H9 (cell line): ENCODE measurements at regions not wholly inside any gene's neighbourhood (a gene's known extent, or its start where the extent isn't known, plus 50 kb on each side); places are given as distances from the start of the nearest gene placed in this dataset.

Source experiments
- DNase-seq: peaks from one replicate; pipeline ENCODE4 v3.0.0-alpha.2; 2017
- H2AFZ ChIP-seq: one replicate; pipeline ENCODE4 v1.6.1; 2013; ENCODE audit warnings: mild to moderate bottlenecking, low read length, control low read depth, moderate library complexity
- H2AK5ac ChIP-seq: 2 replicates; pipeline ENCODE4 v1.6.1; 2013; ENCODE audit warnings: low read length, control low read depth, mixed read lengths; ENCODE audit not compliant: insufficient read length
- H2BK120ac ChIP-seq: one replicate; pipeline ENCODE4 v1.6.1; 2013; ENCODE audit warnings: low read depth, mild to moderate bottlenecking, low read length, control low read depth, inconsistent platforms; ENCODE audit not compliant: poor library complexity, severe bottlenecking
- H2BK12ac ChIP-seq: 2 replicates; pipeline ENCODE4 v1.6.1; 2013; ENCODE audit warnings: low read length, control low read depth, mixed read lengths, low read depth; ENCODE audit not compliant: insufficient read length
- H2BK15ac ChIP-seq: 2 replicates; pipeline ENCODE4 v1.6.1; 2013; ENCODE audit warnings: low read depth, low read length, control low read depth
- H2BK20ac ChIP-seq: one replicate; pipeline ENCODE4 v1.6.1; 2013; ENCODE audit warnings: low read depth, mild to moderate bottlenecking, low read length, control low read depth, inconsistent platforms; ENCODE audit not compliant: poor library complexity, severe bottlenecking
- H2BK5ac ChIP-seq: 2 replicates; pipeline ENCODE4 v1.6.1; 2013; ENCODE audit warnings: low read length, control low read depth, mixed read lengths; ENCODE audit not compliant: insufficient read length
- H3K14ac ChIP-seq: 2 replicates; pipeline ENCODE4 v1.6.1; 2013; ENCODE audit warnings: low read length, control low read depth; ENCODE audit not compliant: insufficient read depth
- H3K18ac ChIP-seq: 2 replicates; pipeline ENCODE4 v1.6.1; 2013; ENCODE audit warnings: low read depth, mild to moderate bottlenecking, mixed read lengths, low read length, control low read depth; ENCODE audit not compliant: insufficient read length
- H3K23ac ChIP-seq: 2 replicates; pipeline ENCODE4 v1.6.1; 2013; ENCODE audit warnings: low read length, control low read depth, mixed read lengths, low read depth; ENCODE audit not compliant: insufficient read length
- H3K23me2 ChIP-seq: 2 replicates; pipeline ENCODE4 v1.6.1; 2013; ENCODE audit warnings: low read depth, mild to moderate bottlenecking, mixed read lengths, low read length, control low read depth; ENCODE audit not compliant: insufficient read length, poor library complexity, severe bottlenecking
- H3K27ac ChIP-seq: 2 replicates; pipeline ENCODE4 v1.5.1; 2013; ENCODE audit warnings: low read length, control low read depth, mixed read lengths, low read depth; ENCODE audit not compliant: insufficient read length
- H3K27me3 ChIP-seq: 2 replicates; pipeline ENCODE4 v1.6.1; 2013; ENCODE audit warnings: low read length, control low read depth, inconsistent platforms; ENCODE audit not compliant: insufficient read depth
- H3K4ac ChIP-seq: 2 replicates; pipeline ENCODE4 v1.6.1; 2013; ENCODE audit warnings: low read depth, mild to moderate bottlenecking, control low read depth, inconsistent platforms, low read length, moderate library complexity
- H3K4me1 ChIP-seq: 2 replicates; pipeline ENCODE4 v1.6.1; 2013; ENCODE audit warnings: low read length, control low read depth, inconsistent platforms; ENCODE audit not compliant: insufficient read depth
- H3K4me2 ChIP-seq: 2 replicates; pipeline ENCODE4 v1.6.1; 2013; ENCODE audit warnings: low read length, control low read depth, mixed read lengths; ENCODE audit not compliant: insufficient read length, insufficient read depth
- H3K56ac ChIP-seq: 2 replicates; pipeline ENCODE4 v1.6.1; 2013; ENCODE audit warnings: low read depth, mild to moderate bottlenecking, mixed read lengths, low read length, control low read depth; ENCODE audit not compliant: insufficient read length
- H3K79me1 ChIP-seq: 2 replicates; pipeline ENCODE4 v1.6.1; 2013; ENCODE audit warnings: low read depth, mild to moderate bottlenecking, moderate library complexity, low read length, control low read depth, inconsistent platforms; ENCODE audit not compliant: insufficient read depth, poor library complexity, severe bottlenecking
- H3K79me2 ChIP-seq: 2 replicates; pipeline ENCODE4 v1.6.1; 2013; ENCODE audit warnings: low read length, control low read depth, inconsistent platforms; ENCODE audit not compliant: insufficient read depth
- H3K9ac ChIP-seq: 2 replicates; pipeline ENCODE4 v1.6.1; 2013; ENCODE audit warnings: low read length, control low read depth, mixed read lengths; ENCODE audit not compliant: insufficient read length; ENCODE audit errors: extremely low read depth
- H3K9me3 ChIP-seq: one replicate; pipeline ENCODE4 v1.6.1; 2013; ENCODE audit warnings: low read depth, low read length, inconsistent platforms; ENCODE audit not compliant: control insufficient read depth
- H3T11ph ChIP-seq: one replicate; pipeline ENCODE4 v1.6.1; 2013; ENCODE audit warnings: mild to moderate bottlenecking, low read length, control low read depth, inconsistent platforms
- H4K20me1 ChIP-seq: one replicate; pipeline ENCODE4 v1.6.1; 2013; ENCODE audit not compliant: control insufficient read depth, insufficient read length, insufficient read depth
- H4K5ac ChIP-seq: 2 replicates; pipeline ENCODE4 v1.6.1; 2013; ENCODE audit warnings: low read depth, mild to moderate bottlenecking, mixed read lengths, low read length, control low read depth; ENCODE audit not compliant: insufficient read length
- H4K8ac ChIP-seq: replicated peaks from 2 replicates; pipeline ENCODE4 v1.6.1; 2013; ENCODE audit warnings: low read length, control low read depth, mixed read lengths, low read depth; ENCODE audit not compliant: insufficient read length
- H4K91ac ChIP-seq: 2 replicates; pipeline ENCODE4 v1.6.1; 2013; ENCODE audit warnings: low read depth, mild to moderate bottlenecking, moderate library complexity, mixed read lengths, low read length, control low read depth; ENCODE audit not compliant: insufficient read length
- H3K27ac Mint-ChIP-seq, 3 experiments: 2 replicates in 2 of 3; 3 replicates in 1 of 3; pipeline ENCODE4 v1.8.0; 2020 to 2021; ENCODE audit warnings: mixed read lengths in 3 of 3, mild to moderate bottlenecking in 1 of 3, moderate library complexity in 1 of 3
- H3K27me3 Mint-ChIP-seq: 2 replicates; pipeline ENCODE4 v1.8.0; 2021; ENCODE audit warnings: low read depth, mild to moderate bottlenecking, moderate library complexity, mixed read lengths
- H3K36me3 Mint-ChIP-seq, 3 experiments: 2 replicates in 2 of 3; 3 replicates in 1 of 3; pipeline ENCODE4 v1.8.0; 2020 to 2021; ENCODE audit warnings: low read depth in 3 of 3, mixed read lengths in 3 of 3; ENCODE audit not compliant: insufficient read depth in 1 of 3
- H3K4me1 Mint-ChIP-seq, 2 experiments: 2 replicates each; pipeline ENCODE4 v1.8.0; 2020; ENCODE audit warnings: mixed read lengths in 2 of 2
- H3K4me3 Mint-ChIP-seq, 2 experiments: 2 replicates in 1 of 2; 3 replicates in 1 of 2; pipeline ENCODE4 v1.8.0; 2020 to 2021; ENCODE audit warnings: mild to moderate bottlenecking in 2 of 2, mixed read lengths in 2 of 2, moderate library complexity in 1 of 2
- H3K9me3 Mint-ChIP-seq, 2 experiments: 2 replicates in 1 of 2; 3 replicates in 1 of 2; pipeline ENCODE4 v1.8.0; 2020; ENCODE audit warnings: mild to moderate bottlenecking in 2 of 2, mixed read lengths in 2 of 2, moderate library complexity in 1 of 2
- CTCF ChIP-seq: fragments of 200-600 bp; sonication (generic); conservative IDR thresholded peaks from 3 replicates; pipeline ENCODE4 v1.8.0; 2021; ENCODE audit warnings: antibody characterized with exemption, mild to moderate bottlenecking
- WGBS: extraction: QIAGEN DNeasy Blood & Tissue Kit; methylation state at CpG from one replicate; pipeline ENCODE4 v1.1.7; 2013; ENCODE audit warnings: missing lambda C conversion rate, low lambda C conversion rate, mixed read lengths; ENCODE audit not compliant: insufficient read length; ENCODE audit errors: extremely low coverage; 5-methylcytosine and 5-hydroxymethylcytosine counted together

GRCh38 chr1:219304227-219305226 lies 130.8 kb downstream of the LYPLAL1 start:
- H2BK20ac ChIP-seq, result no peak overlapping the region
- H3K18ac ChIP-seq, result no peak overlapping the region
- H3K4me2 ChIP-seq, result no peak overlapping the region
- H4K5ac ChIP-seq, result no peak overlapping the region
- H3K79me2 ChIP-seq, result no peaks in the 10 kb centered on the region
- peaks cover 5 to 11% of the 10 kb centered on the region in 2 experiments; a peak in 4 of 5 replicates for H3K9me3 Mint-ChIP-seq
- no peak for TF ChIP-seq CTCF
- H3K9ac ChIP-seq, result no peak overlapping the region
- H3K36me3 Mint-ChIP-seq, result peaks cover 8 to 13% (median 10%) of the 10 kb centered on the region in 3 experiments; a peak in 6 of 7 replicates
- no peak overlapping the region for H3K4ac ChIP-seq
- H2BK15ac ChIP-seq, result no peak overlapping the region
- H4K8ac ChIP-seq, result no peak overlapping the region
- no CpG with 5 or more reads among the region's 9 CpGs for WGBS
- no peaks in the 10 kb centered on the region for H3K9me3 ChIP-seq
- no peaks in the 10 kb centered on the region for H3K79me1 ChIP-seq
- H3K23ac ChIP-seq, result no peak overlapping the region
- H3K4me1 Mint-ChIP-seq, result 0 out of 4 replicates have a peak, but pooled peaks cover 0 to 3% of the 10 kb centered on the region in 2 experiments
- H3K14ac ChIP-seq, result no peak overlapping the region
- no peak overlapping the region for H4K91ac ChIP-seq
- no peak overlapping the region for H2AFZ ChIP-seq
- no peak for DNase-seq
- no peak overlapping the region for H3T11ph ChIP-seq
- no peak overlapping the region for H2AK5ac ChIP-seq
- H3K4me1 ChIP-seq, result no peaks in the 10 kb centered on the region
- no peak overlapping the region for H3K27ac ChIP-seq
- no peak overlapping the region for H3K4me3 Mint-ChIP-seq
- H2BK5ac ChIP-seq, result no peak overlapping the region
- no peaks in the 10 kb centered on the region for H3K27me3 Mint-ChIP-seq
- H2BK12ac ChIP-seq, result no peak overlapping the region
- no peak overlapping the region for H3K27ac Mint-ChIP-seq
- H3K27me3 ChIP-seq, result no peaks in the 10 kb centered on the region
- no peak overlapping the region for H2BK120ac ChIP-seq
- no peak overlapping the region for H3K56ac ChIP-seq
- H4K20me1 ChIP-seq, result no peaks in the 10 kb centered on the region
- H3K23me2 ChIP-seq, result no peaks in the 10 kb centered on the region
